ENCODE measurements at regions not wholly inside any gene's neighbourhood (a gene's known extent, or its start where the extent isn't known, plus 50 kb on each side); places are given as distances from the start of the nearest gene placed in this dataset.

GRCh38 chr3:105030211-105030610 is 336.5 kb upstream of the ALCAM start:
- TF ChIP-seq, protein P1, sequence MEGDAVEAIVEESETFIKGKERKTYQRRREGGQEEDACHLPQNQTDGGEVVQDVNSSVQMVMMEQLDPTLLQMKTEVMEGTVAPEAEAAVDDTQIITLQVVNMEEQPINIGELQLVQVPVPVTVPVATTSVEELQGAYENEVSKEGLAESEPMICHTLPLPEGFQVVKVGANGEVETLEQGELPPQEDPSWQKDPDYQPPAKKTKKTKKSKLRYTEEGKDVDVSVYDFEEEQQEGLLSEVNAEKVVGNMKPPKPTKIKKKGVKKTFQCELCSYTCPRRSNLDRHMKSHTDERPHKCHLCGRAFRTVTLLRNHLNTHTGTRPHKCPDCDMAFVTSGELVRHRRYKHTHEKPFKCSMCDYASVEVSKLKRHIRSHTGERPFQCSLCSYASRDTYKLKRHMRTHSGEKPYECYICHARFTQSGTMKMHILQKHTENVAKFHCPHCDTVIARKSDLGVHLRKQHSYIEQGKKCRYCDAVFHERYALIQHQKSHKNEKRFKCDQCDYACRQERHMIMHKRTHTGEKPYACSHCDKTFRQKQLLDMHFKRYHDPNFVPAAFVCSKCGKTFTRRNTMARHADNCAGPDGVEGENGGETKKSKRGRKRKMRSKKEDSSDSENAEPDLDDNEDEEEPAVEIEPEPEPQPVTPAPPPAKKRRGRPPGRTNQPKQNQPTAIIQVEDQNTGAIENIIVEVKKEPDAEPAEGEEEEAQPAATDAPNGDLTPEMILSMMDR (IDR thresholded peaks at IDR 0.05; ENCODE audit: extremely low read depth, missing control alignments) = no peak
- no peak for DNase-seq (ENCODE audit: low spot score)

- DNase-seq (ENCODE audit: low spot score) = no peak
- TF ChIP-seq, protein P1 (IDR thresholded peaks at IDR 0.05; ENCODE audit: extremely low read depth, missing control alignments) = no peak
Measured at GRCh38 chr3:105032541-105032940, 334.2 kb upstream of the ALCAM start.

DNA sequence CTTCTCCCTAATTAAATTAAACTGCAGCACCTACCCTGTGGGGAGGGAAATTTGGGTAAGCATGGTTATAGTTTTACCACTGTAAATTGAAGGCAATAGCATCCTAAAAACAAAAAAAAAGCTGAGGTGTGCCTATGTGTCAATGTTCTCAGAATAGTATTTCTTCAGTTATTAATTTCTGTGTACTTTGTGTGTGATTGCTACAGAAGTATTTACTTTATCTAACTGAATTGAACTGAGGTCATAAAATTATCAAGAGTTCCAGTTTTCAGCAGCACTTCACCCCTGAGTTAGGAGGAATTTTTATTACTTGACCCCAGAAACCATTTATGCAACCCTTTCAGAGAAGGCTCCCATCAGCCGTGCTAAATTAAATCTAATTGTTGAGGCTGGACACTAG is 333.6 kb upstream of the ALCAM start:
- TF ChIP-seq, protein P1 (IDR thresholded peaks at IDR 0.05; ENCODE audit: extremely low read depth, missing control alignments) = no peak
- DNase-seq (ENCODE audit: low spot score) = no peak

GRCh38 chr3:105039004-105039403 is 327.7 kb upstream of the ALCAM start:
- TF ChIP-seq, protein P1 (IDR thresholded peaks at IDR 0.05; ENCODE audit: extremely low read depth, missing control alignments) = no peak
- no peak for DNase-seq (ENCODE audit: low spot score)

DNA sequence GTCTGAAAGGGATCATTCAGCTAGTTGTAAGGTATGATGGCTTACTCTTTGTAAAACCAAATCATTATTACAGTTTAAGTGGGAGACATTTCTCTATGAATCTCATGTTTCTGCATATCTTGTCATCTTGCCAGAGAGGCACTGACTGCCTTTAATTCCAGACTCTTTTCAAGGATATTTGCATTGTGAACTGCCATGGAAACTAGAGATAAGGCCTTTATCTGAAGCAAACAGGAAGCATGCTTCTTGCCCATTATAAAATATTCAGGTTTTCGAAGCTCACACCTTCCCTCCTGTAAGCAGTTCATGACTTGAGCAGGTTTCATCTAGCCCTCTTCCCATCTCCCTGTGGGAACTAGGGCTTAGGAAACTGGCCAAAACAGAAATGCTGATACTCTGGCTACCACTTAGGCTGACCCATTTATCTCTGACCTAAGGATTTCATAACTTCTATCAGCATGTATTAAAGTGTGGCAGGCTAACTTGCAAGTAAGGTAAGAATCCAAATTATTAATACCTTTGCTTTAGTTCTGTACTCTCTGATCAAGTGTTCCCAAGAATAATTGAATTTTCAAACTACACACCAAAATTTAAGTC is 326.6 kb upstream of the ALCAM start:
- no peak for DNase-seq (ENCODE audit: low spot score)
- TF ChIP-seq, protein P1 (IDR thresholded peaks at IDR 0.05; ENCODE audit: extremely low read depth, missing control alignments) = no peak

DNA sequence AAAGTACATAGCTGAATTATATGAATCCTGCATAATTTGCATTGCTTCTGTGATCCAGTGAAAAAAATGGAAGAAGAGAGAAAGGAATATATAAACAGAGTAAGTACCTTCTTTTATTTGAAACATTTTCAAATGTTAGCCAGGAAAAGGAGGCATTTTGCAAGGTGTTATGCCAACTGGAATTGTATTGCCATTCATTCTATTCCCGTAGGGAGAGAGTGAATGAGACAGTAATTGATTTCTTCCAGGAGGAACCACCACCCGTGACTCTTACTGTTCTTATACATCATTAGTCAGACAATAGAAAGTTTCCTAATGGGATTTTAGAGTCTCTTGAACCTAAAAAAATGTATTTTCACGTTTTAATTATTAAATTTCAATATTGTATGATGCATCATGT is 324.1 kb upstream of the ALCAM start:
- TF ChIP-seq, protein P1 (IDR thresholded peaks at IDR 0.05; ENCODE audit: extremely low read depth, missing control alignments) = no peak
- no peak for DNase-seq (ENCODE audit: low spot score)

- TF ChIP-seq, protein P1 (IDR thresholded peaks at IDR 0.05; ENCODE audit: extremely low read depth, missing control alignments) = no peak
- DNase-seq (ENCODE audit: low spot score) = no peak
Measured at GRCh38 chr3:105051111-105051510, 315.6 kb upstream of the ALCAM start.

Data from GM20000 (cell line).